Cerebellar cortex (tissue), 1 donor: ENCODE measurements at regions not wholly inside any gene's neighbourhood (a gene's known extent, or its start where the extent isn't known, plus 50 kb on each side); places are given as distances from the start of the nearest gene placed in this dataset.

ENCODE experiments used
- DNase-seq: peaks from one replicate; pipeline ENCODE4 v3.0.0-alpha.2; 2015; ENCODE audit warnings: low spot score

DNA sequence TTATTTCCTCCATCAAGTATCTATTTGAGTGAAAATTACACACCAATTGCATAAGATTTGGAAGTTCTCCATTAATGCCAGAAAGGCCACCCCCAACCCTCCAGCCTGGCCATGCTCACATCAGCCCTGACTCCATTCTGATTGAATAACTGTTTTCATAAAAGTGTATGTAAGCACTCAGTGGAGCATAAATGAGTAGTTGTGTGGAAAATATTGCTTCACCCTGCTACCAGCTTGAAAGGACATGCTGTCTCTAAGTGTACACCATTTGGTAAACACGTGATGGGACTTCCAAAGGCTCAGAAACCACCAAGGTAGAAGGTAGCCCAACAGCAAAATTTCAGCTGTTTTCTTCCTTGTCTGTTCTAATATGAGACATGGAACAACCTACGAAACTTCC, 393.8 kb downstream of the ZNF385D start:
- DNase-seq, result no peak

DNA sequence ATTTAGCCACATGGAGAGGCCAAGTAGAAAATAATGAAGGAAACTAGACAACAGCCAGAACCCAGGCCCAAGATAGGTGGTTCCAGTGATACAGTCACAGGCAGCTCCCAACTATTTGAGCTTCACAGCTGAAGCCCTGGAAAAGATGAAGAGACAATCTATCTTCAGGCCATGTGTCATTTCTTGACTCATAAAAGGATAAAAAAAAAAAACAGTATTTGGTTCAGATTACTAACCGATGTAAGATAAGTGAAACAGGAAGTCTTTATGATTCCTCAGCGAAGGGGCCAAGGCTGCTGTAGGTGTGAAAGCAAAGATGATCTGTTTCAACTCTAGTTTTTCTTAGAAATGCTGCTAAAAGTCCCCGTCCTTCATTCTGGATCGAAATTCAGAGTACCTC, 394.6 kb downstream of the ZNF385D start:
- no peak for DNase-seq

DNA sequence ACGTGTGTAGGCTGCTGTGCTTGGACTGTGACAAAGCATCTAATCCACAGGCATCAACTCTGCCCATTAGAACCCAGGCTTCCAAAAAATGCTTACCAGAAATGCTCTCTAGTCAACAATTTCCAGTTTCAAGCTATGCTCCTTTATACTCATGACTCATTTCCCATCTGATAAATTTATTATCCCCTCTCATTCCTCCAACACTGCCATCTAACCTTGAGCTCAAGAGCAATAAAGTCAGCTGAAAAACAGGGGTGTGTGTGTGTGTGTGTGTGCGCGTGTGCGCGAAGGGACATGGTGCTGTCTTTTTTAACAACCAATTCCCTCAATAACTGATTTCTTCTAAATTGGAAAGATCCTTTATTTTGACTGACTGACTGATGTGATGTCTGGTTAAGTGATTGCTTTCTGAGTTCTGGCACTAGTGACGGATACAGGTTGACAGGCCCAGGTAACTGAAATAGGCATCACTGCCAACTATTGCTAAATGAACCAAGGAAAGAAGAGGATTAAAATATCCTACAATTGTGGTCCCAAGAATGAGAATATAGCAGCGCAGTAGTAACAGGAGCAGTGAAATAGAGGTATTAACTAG, 405.5 kb downstream of the ZNF385D start:
- no peak for DNase-seq

DNA sequence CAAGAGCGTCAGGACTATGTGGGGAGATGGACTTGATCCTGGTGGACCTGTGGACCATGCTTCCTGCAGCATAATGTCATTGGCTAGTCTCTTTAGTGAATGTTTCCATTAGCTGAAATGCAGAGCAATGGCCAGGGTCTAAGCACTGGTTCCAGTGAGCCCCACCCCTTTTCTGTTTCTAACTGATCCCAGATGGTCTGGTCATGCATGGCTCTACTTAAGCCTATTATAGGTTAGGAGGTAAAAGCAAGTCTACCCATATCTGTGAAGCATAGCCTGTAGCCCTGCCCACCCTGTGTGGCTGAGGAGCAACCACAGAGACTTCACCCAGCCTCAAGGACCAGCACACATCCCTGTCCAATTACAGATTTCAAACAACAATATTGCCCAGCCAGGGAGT, 419.2 kb downstream of the ZNF385D start:
- no peak for DNase-seq

DNA sequence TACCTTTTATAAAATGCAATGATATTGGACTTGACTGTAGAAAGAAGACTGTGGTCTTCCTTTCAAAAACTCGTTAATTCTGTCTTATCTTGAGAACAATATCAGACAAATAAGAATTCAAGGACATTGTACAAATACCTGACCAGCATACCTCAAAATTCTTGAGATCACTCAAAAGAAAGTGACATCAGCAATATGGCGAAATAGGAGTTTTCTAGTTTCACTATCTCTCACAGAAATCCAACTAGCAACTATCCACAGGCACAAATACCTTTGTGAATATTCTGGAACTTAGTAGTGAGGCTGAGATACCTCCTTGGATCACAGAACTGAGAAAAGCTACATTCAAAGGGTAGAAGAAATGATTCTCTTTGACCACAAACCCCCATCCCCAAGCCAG, 419.7 kb downstream of the ZNF385D start:
- no peak for DNase-seq

DNA sequence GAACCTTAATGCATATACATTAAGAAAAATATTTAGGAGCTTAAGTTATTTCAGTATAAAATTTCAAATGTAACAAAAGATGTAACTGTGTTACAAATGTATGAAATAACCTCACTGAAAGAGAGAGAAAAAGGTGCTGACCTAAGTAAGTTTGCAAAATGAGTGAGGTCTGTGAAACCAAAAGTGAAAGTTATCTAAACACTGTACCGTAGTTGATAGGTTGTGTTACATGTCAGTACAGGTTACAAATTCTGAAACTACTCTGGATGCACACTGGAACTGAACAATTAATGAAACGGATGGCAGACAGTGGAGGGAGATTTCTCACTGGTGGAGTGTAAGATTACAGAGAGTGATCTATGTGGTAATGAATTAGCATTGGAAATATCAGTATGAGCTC, 420.7 kb downstream of the ZNF385D start:
- DNase-seq, result no peak

DNA sequence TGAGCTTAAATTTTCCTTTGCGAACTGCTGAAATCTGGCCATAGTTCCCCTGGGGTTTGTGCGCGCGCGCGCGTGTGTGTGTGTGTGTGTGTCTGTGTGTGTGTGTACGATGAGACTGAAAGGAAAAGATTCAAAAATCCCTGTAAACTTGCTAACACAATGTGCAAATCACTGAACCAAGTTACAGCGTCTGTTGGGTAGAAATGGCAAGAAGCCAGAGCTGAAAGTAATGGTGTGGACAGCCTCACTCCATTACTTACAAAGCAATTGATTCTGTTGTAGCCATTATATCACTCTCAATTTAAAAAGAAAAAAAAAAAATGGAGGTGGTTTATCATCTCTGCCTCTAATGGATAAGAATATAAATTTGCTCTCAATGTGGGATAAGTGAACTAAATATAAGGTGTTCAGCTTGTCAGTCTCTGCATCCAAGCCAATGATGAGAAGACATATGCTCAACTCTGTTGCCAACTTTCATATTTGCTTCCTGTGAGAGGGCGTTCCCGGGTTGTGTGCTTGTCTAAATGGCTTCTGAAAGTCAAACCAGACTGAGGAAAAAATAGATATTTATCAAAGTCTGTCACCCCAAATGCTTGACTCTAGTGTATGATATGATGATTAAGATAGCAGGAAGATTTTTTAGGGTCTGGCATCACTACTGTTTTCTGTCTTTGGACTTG, 422.2 kb downstream of the ZNF385D start:
- peak; percentile 89 for DNase-seq

DNA sequence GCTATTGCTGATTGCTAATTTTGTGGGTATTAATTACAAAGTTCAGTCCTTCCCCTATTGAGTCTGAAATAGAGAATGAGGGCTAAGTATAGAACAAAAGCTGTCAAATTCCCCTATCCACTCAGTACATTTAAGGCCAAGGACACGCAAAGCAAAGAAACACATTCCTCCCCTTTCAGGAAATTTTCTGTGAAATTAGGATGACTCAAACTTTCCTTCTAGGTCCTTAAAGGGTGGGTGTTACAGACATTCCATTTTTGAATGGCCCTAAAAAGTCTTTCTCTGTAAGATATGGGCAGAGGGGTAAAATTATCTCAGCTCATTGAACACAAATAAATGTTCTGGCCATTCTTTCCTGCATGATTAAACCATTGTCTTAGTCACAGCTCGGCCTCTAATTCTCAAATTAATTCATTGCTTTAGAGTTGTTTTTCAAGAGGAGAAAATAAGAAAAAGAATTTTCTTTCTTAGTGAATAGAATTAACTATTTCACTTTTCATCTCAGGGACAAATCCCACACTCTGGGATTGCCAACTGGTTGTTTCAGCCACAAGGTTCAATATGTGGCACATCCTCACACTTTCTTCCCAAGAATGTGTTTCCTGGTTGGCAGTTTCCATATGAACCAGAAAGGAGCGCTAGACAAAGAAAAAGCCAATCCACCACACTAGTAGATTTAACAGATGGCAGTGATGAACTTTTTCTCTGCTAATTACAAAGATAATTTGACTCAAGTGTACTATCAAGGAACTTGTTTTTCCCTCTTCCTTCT, 424.1 kb downstream of the ZNF385D start:
- no peak for DNase-seq

DNA sequence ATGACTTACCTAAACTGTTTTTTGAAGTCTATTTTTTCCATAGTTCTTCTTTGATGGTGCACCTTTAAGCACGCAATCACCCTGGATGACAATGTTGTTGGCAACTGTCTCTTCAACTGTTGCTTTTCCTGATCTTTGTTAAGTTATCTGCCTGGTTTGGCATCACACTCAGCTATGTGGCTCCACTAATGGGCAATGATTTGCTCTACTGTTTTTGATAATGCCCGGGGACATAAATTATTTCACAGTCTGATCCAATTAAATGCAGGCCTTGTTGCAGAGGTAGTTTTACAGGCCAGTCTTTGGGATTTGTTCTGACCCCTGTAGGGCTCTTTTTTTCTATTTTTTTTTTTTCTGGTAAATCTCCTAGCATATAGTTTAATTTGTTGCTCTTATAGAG, 436.3 kb downstream of the ZNF385D start:
- DNase-seq, result no peak

DNA sequence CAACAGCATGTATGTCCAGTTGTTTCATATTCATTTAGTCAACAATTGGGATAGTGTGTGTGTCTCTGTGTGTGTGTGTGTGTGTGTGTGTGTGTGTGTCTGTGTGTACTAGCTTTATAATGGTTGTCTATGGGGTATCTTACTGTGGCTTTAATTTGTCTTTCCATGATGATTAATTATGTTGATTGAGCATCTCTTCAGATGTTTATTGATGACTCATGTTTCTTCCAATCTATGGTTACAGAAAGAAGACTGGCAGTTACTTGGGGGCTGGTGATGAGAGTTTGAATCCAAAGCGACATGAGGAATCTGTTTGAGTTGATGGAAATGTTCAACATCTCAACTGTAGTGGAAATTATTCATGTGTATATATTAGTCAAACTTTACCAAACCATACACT, 440.1 kb downstream of the ZNF385D start:
- no peak for DNase-seq

DNA sequence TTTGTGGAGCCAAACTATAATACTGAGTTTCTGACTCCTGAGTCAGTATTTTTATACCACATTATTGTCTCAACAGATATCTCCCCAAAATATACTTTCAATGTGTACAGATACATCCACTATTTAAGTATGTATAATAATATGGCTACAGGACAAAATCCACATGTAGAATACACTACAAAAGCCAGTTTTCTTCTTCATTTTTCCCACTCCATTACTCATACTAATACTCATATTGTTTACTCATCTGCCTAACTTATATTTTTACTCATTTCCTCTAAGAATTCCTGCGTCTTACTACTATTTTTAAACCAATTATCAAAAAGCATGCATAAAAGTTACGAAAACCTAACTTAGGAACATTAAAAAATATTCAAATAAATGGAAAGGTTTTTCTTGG, 440.8 kb downstream of the ZNF385D start:
- no peak for DNase-seq

DNA sequence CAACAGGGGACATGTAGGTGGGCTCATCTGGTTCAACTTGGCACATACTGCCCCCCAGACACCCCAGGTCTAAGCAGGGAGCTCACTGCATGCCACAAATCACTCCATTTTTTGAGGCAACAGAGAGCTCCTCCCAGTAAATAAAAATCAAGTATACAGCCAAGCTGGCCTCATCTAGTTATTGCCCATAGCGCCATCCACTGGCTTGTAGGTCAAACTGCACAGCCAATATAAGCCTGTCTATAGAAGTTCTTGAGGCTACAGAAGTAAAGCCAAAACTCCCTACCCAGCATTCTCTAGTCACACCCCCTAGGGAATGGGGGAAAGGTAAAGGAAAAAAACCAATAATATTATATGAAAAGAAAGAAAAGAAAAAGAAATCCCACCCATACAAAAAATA, 453.7 kb downstream of the ZNF385D start:
- no peak for DNase-seq

DNA sequence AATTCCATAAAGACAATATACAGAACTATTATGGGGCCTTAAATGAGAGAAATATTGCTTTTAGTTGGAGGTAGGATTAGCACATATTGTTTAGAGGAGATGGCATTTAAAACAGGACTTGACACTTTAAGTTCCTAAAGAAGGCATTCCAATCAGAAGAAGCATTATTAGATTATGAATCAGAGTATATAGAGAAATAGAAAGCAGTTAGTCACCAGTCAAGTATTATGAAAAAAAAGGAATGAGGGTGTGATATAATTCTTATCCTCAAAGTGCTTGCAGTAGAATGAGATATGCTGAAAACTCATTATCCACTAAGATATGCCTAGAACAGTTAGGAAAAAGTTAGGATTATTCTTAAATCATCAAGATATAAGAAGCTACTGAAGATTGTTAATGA, 456.2 kb downstream of the ZNF385D start:
- no peak for DNase-seq

DNA sequence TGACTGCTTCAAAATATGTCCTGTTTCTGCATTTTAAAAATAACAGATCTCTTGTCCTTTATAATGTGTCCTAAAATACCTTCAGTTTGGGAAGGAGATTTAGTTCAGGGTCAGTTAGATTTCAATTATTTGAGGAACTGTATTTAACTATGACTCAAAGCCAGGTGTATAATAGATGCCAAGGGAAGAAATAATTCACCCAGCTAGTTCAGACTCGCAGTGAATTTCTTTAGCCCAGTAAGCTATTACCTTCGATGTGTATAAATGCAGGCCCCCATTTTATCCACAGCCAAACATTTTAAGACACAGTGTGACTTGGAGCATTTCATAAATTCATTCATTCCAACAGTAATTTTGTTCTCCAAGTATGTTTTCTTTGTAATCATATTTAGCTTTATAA, 458.0 kb downstream of the ZNF385D start:
- no peak for DNase-seq

DNA sequence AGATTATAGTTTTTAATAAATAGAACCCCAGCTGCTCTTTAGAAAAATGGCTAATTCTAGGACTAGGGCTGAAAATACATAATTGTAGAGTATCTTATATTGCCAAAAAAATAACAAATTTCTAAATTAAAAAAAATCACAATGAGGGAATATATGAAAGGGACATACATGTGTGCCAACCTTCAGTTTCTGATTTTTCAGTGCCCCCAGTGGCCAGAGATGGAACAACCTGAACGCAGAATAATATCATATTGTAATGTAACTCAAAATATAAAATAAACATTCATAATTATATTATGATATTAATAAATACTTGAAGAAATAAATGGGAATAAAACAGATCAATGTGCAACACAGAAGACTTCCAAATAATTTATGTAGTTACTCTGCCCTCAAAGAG, 460.5 kb downstream of the ZNF385D start:
- DNase-seq, result no peak

DNA sequence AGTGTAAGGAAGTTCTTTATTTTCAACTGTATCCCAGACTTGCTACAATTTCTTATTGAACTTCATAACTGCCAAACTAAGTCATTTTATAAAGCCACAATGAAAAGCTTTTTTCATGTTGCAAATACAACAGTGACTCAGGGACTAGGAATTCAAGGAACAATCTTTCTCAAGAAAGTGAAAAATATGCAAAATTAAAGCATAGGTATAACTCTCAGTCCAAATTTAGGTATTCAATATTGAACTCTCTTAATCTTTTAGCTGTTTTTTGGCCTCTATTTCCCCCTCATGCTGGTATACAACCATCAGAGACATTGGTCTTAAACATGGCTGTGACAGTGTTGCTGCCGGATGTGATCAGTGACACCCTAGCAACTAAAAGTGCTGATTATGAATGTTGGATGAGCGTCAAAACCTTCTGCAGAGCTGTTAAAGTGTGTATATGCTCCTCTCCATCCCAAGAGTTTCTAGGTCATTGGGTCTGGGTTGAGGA, 476.9 kb downstream of the ZNF385D start:
- no peak for DNase-seq

DNA sequence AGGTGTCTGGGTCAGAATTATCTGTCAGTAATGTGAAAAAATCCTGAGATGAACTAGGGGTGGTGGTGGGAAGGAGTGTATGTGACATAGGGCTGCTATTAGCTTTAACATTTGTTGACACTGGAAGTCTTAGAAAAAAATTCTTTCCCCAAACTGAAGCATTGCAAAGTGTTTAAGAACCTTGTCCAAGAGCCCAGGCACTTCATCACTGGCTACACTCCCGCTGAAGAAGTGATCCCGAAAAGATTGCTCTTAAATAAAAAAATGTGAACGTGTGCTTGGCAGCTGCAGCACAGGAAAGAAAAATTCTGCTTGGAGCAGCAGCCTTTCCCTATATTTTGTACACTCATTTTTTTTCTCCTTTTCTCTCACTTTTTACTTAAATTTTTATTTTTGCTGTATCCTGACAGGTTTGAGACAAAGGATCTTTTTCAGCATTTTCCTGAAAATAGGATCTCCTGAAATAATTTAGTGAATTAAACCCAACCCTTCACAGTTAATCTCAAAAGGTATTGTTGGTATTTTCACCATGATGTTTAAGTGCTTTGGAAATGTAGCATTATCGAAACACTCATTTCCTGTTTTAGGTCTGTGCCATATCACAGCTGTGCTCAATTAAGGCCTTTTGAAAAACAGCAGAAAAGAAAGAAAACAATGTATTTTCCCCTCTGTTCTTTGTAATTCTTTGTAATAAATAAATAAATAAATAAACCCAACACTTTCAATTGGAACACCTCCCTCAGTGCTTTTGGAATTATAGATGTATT, 477.6 kb downstream of the ZNF385D start:
- no peak for DNase-seq

DNA sequence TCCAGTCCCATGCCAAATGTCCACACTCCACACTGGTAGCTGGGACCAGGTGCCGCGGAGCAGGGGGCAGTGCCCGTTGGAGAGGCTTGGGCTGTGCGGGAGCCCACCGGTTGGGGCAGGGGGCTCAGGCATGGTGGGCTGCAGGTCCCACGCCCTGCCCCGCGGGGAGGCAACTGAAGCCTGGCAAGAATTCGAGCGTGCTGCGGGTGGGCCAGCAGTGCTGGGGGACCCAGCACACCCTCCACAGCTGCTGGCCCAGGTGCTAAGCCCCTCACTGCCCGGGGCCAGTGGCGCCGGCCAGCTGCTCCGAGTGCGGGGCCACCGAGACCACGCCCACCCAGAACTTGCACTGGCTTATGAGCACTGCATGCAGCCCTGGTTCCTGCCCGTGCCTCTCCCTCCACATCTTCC, 479.4 kb downstream of the ZNF385D start:
- no peak for DNase-seq

DNA sequence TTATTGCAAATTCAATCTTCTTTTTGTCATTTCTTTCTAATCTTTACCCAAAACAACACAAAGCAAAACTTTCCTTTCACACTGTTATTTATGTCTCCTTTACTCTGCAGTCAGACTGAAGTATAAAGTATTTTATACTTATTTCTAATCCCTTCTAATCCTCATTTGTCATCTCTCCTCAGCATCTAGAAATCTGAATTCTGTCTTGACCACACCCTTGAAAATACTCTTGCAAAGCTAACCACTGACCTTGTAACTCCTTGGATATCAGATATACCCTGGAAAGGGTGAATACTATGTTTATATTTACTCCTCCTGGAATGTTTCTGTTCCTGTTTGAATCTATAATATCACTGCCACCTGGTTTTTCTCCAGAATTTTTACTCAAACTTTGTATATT, 481.1 kb downstream of the ZNF385D start:
- no peak for DNase-seq

DNA sequence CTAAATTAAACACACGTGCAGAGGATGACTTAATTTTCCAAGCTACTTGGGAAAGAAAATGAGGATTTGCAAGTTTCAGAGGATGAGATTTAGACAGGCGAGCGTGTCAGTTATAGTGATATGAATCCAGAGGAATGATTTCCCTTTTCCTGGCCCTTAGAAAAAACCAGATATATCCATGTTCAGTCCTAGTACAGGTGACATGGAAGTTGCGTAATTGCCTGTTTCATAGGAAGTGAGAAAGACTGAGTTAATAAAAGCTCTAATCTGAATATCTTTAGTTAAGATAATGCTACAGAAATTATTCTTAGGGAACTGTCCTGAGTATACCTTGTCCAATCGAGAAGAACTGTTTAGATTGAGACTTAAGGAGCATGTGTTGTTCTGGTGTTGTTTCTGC, 490.5 kb downstream of the ZNF385D start:
- no peak for DNase-seq

DNA sequence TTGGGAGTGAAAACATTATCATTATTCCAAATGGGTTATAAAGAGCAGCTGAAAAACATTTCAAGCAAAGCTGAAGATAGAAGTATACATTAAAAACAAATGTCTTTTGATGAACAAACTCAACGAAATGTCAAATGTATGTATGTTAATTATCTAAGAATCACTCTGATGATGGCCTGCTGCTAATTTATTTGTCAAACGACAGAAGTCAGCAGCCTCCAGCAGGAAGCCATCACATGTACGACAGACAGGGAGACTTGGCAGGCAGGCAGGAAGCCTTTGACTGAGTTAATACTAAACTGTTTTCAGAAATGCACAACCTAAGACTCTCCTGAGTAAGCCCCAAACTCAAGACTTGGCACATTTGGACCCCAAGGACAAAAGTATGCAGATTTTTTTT, 491.1 kb downstream of the ZNF385D start:
- peak; percentile 11 for DNase-seq

DNA sequence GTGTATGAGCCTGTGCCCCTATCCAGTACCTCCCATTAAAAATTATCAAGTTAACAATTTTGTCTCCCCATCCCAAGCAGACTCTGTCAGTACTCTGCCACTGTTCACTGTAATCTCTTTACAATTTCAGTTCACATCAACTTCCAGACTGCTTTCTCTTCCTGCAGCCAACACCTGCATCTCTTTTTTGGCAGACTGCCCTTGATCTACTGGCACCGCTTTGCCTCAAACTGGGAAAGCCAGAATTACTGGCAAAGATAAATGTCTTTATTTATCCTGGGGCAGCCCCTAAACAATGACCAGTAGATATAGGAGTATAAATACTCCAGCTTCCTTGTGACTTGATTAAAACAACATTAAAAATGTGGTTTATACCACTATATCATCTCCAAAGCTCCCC, 494.1 kb downstream of the ZNF385D start:
- peak; percentile 13 for DNase-seq

DNA sequence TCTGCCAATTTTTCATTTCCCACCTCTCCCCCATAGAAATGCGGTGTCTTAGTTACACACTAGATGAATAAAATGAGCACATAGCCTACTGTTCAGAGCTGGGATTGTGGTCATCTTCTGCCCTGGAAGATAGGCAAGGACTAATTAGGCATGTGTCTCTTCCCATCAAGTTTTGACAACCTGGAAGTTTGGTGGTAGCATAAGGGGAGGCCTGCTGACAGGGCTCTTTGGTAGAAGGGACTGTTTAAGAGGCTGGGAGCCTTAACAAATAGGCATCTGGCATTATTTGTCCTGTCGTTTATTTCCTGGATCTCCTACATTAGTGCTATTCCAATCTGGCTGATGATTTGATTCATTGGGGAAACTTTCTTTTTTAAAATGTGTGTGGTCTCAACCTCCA, 512.3 kb downstream of the ZNF385D start:
- DNase-seq, result no peak
